RWPE1 (cell line): ENCODE measurements at regions not wholly inside any gene's neighbourhood (a gene's known extent, or its start where the extent isn't known, plus 50 kb on each side); places are given as distances from the start of the nearest gene placed in this dataset.
A peak's percentile ranks its signal among the peaks of the same experiment; 100 is the strongest.
"Not testable (repeated sequence)": the region's sequence is repeated elsewhere in the genome, so short reads cannot be mapped to it uniquely, and the experiment has no call there.

Experiments used
- CTCF ChIA-PET: fragments of 350-600 bp; sonication (Branson Sonifier 250); formaldehyde crosslinking; extraction: SDS; loops from one replicate; lab custom pipeline; 2021; lab: Yijun Ruan, JAX
- POLR2A ChIA-PET: fragments of 400-600 bp; formaldehyde crosslinking; extraction: SDS; loops from one replicate; lab custom pipeline; 2020; ENCODE audit warnings: antibody characterized with exemption; ENCODE audit not compliant: low non-redundant PET; lab: Yijun Ruan, JAX
- DNase-seq: peaks from one replicate; pipeline ENCODE4 v3.0.0; 2012; ENCODE audit warnings: low spot score
- H3K27ac ChIP-seq: fragments of 450-650 bp; 2 replicates; pipeline ENCODE4 v1.5.1; 2017
- TF ChIP-seq, protein P1 (sequence below): fragments of 450-650 bp; conservative IDR thresholded peaks from 2 replicates; pipeline ENCODE4 v1.5.1; 2017; ENCODE audit warnings: low read depth, mild to moderate bottlenecking

DNA sequence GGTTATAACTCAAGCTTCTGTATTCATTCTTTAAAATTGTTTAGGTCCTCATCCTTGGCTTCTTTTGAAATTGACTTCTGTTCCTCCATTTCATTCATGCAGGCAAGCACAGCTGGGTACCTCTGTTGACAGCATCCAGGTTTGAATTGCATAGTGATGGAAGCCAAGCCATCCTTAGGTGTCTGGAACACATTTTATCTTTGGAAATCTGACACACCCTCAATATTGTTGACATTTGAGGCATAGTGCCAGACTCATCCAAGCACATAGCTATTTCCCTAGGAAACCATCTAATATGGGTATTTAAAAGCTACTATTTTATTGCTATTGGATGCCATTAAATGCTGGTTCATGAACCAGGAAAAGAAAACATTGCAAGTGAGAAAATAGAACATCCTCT lies 142.1 kb upstream of the PTPRZ1 start:
- no peak overlapping the region for H3K27ac ChIP-seq
- ChIA-PET CTCF (no interaction called here), POLR2A (no interaction called here)
- TF ChIP-seq, protein P1, sequence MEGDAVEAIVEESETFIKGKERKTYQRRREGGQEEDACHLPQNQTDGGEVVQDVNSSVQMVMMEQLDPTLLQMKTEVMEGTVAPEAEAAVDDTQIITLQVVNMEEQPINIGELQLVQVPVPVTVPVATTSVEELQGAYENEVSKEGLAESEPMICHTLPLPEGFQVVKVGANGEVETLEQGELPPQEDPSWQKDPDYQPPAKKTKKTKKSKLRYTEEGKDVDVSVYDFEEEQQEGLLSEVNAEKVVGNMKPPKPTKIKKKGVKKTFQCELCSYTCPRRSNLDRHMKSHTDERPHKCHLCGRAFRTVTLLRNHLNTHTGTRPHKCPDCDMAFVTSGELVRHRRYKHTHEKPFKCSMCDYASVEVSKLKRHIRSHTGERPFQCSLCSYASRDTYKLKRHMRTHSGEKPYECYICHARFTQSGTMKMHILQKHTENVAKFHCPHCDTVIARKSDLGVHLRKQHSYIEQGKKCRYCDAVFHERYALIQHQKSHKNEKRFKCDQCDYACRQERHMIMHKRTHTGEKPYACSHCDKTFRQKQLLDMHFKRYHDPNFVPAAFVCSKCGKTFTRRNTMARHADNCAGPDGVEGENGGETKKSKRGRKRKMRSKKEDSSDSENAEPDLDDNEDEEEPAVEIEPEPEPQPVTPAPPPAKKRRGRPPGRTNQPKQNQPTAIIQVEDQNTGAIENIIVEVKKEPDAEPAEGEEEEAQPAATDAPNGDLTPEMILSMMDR: no peak
- no peak for DNase-seq

GRCh38 chr7:121714559-121715303 lies 158.2 kb upstream of the PTPRZ1 start:
- no peak overlapping the region for H3K27ac ChIP-seq
- DNase-seq: no peak
- CTCF ChIA-PET: interaction anchor here (0.7 kb wide), 1 partner anchor 17 kb away, joined by 4 read pairs; no protein-coding TSS in a partner anchor
- TF ChIP-seq, protein P1: no peak
- POLR2A ChIA-PET: interaction anchor here (0.7 kb wide), 1 partner anchor 15 kb away, joined by 3 read pairs; no protein-coding TSS in a partner anchor

DNA sequence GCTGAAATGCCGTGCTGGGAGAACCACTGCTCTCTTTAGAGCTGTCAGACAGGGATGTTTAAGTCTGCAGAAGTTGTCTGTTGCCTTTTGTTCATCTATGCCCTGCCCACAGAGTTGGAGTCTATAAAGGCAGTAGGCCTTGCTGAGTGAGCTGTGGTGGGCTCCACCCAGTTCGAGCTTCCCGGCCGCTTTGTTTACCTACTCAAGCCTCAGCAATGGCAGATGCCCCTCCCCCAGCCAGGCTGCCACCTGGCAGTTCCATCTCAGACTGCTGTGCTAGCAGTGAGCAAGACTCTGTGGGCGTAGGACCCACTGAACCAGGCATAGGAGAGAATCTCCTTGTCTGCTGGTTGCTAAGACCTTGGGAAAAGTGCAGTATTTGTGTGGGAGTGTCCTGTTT lies 160.0 kb upstream of the PTPRZ1 start:
- CTCF ChIA-PET: interaction anchor here (0.6 kb wide), 1 partner anchor 366 kb away, joined by 3 read pairs; no protein-coding TSS in a partner anchor
- POLR2A ChIA-PET, DNase-seq, H3K27ac ChIP-seq: not testable (repeated sequence)

DNA sequence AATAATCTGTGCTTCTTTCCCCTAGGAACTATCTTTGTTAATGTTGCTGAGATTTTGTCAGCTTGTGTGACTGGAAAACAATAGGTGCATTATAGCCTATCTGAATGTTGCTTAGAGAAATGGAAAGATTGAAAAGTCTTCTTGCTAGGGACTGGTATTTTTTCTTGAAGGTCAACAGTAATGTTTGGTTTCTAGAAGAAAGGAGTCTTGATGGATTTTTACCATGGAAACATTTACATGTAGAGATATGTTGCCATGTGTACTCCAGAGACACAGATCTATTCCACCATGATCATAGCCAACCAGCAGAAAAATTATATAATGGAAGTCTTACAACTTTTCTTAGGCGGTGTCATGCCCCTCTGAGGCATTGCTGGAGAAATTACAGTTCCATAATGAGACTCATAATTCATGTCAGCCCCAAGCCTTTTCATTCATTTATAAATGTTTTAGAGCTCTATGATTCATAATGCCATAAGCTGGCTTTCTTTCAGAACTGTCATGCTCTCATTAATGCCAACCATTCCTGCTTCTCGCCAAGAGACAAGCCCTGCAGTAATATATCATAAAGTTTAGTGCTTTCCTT lies 175.1 kb upstream of the PTPRZ1 start:
- DNase-seq: peak; percentile 49
- no peak overlapping the region for H3K27ac ChIP-seq
- CTCF ChIA-PET: interaction anchor here (0.6 to 0.8 kb wide), 4 partner anchors 17 to 1946 kb away, joined by 3 to 4 read pairs (median 3); no protein-coding TSS in a partner anchor
- TF ChIP-seq, protein P1: no peak
- POLR2A ChIA-PET: no interaction called here

- no peak for DNase-seq
- TF ChIP-seq, protein P1: no peak
- CTCF ChIA-PET: no interaction called here
- POLR2A ChIA-PET: no interaction called here
- H3K27ac ChIP-seq: no peak overlapping the region
Measured at GRCh38 chr7:121696954-121697353, 176.0 kb upstream of the PTPRZ1 start.

DNA sequence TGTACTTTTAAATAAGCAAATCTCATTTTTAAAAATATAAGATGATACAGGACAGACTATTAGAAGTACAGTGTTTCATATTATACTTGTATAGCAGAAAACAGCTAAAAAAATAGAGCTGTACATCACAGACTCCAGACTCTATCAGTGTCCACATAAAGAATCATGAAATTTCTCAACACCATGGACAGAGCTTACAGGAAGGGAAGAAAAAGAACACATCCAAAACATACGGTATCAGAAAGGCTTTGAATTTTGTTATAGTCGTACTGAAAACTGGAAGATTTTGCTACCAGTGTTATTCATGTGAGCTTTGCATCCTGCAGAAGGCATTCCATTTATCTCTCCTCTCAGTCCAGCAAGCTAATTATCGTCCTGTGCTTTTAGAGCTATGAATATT lies 183.2 kb upstream of the PTPRZ1 start:
- H3K27ac ChIP-seq: no peak overlapping the region
- CTCF ChIA-PET: interaction anchor here (0.6 kb wide), 1 partner anchor 11 kb away, joined by 7 read pairs; no protein-coding TSS in a partner anchor
- TF ChIP-seq, protein P1: no peak
- no peak for DNase-seq
- POLR2A ChIA-PET: no interaction called here

- TF ChIP-seq, protein P1: no peak
- DNase-seq: no peak
- no peak overlapping the region for H3K27ac ChIP-seq
- ChIA-PET CTCF (no interaction called here), POLR2A (no interaction called here)
Measured at GRCh38 chr7:121681700-121682099, 191.3 kb upstream of the PTPRZ1 start.
